ENCODE measurements at regions not wholly inside any gene's neighbourhood (a gene's known extent, or its start where the extent isn't known, plus 50 kb on each side); places are given as distances from the start of the nearest gene placed in this dataset.
A peak's percentile ranks its signal among the peaks of the same experiment; 100 is the strongest.

DNA sequence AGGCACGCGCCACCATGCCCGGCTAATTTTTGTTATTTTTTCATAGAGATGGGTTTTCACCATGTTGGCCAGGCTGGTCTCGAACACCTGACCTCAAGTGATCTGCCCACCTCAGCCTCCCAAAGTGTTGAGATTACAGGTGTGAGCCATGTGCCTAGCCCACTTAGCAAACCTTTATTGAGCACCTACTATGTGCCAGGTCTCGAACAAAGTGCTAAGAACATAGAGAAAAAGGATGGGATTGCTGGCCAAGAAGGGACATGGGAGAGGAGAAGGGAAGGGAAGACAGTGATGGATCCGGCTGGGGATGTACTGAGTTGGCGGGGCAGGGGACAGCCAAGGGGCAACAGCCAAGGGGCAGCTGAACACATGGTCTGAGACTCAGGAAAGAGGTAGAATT is 55.6 kb upstream of the RPL11 start:
- CTCF ChIA-PET (ENCODE audit: unreplicated experiment), result interaction anchor here (1.8 kb wide), 1 partner anchor 16 kb away, joined by 7 read pairs; no protein-coding TSS in a partner anchor
- Histone ChIP-seq H4K20me1 (ENCODE audit: insufficient read depth, low read length) (no peaks in the 10 kb centered on the region), H2AFZ (ENCODE audit: low read length) (no peak overlapping the region), H3K4me3 (ENCODE audit: low read depth, low read length, poor library complexity, severe bottlenecking) (no peak overlapping the region), H3K36me3 (ENCODE audit: insufficient read depth, low read length) (peaks cover 11% of the 10 kb centered on the region), H3K4me1 (ENCODE audit: insufficient read depth, low read length, poor library complexity, severe bottlenecking) (peaks cover 92% of the 10 kb centered on the region), H3K9me2 (ENCODE audit: insufficient read depth, low read length) (no peaks in the 10 kb centered on the region), H3K4me2 (ENCODE audit: low read length) (no peak overlapping the region), H3K27ac (ENCODE audit: low read depth, low read length, poor library complexity, severe bottlenecking) (peak overlapping the region; percentile 85), H3K9me3 (ENCODE audit: low read length) (no peaks in the 10 kb centered on the region), H3K79me2 (ENCODE audit: insufficient read depth, low read depth, low read length) (peaks cover 6% of the 10 kb centered on the region; the same call in 1 of the 2 replicates)
- POLR2A ChIA-PET, result interaction anchor here (1.9 to 3.4 kb wide), 5 partner anchors 16 to 91 kb away, joined by 10 to 21 read pairs (median 15); no protein-coding TSS in a partner anchor
- no TSS peak for BruUV-seq (replicated peaks)
- TF ChIP-seq, protein P1, sequence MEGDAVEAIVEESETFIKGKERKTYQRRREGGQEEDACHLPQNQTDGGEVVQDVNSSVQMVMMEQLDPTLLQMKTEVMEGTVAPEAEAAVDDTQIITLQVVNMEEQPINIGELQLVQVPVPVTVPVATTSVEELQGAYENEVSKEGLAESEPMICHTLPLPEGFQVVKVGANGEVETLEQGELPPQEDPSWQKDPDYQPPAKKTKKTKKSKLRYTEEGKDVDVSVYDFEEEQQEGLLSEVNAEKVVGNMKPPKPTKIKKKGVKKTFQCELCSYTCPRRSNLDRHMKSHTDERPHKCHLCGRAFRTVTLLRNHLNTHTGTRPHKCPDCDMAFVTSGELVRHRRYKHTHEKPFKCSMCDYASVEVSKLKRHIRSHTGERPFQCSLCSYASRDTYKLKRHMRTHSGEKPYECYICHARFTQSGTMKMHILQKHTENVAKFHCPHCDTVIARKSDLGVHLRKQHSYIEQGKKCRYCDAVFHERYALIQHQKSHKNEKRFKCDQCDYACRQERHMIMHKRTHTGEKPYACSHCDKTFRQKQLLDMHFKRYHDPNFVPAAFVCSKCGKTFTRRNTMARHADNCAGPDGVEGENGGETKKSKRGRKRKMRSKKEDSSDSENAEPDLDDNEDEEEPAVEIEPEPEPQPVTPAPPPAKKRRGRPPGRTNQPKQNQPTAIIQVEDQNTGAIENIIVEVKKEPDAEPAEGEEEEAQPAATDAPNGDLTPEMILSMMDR (conservative IDR thresholded peaks at IDR 0.05; ENCODE audit: low read length), result no peak
- no peak for TF ChIP-seq EZH2phosphoT487 (IDR thresholded peaks at IDR 0.05; ENCODE audit: borderline replicate concordance, low read depth, low read length)
- intact Hi-C loops (cut with micrococcal nuclease; ENCODE audit: unreplicated experiment), result no loop called here
- DNase-seq (ENCODE audit: low spot score), result no peak

DNA sequence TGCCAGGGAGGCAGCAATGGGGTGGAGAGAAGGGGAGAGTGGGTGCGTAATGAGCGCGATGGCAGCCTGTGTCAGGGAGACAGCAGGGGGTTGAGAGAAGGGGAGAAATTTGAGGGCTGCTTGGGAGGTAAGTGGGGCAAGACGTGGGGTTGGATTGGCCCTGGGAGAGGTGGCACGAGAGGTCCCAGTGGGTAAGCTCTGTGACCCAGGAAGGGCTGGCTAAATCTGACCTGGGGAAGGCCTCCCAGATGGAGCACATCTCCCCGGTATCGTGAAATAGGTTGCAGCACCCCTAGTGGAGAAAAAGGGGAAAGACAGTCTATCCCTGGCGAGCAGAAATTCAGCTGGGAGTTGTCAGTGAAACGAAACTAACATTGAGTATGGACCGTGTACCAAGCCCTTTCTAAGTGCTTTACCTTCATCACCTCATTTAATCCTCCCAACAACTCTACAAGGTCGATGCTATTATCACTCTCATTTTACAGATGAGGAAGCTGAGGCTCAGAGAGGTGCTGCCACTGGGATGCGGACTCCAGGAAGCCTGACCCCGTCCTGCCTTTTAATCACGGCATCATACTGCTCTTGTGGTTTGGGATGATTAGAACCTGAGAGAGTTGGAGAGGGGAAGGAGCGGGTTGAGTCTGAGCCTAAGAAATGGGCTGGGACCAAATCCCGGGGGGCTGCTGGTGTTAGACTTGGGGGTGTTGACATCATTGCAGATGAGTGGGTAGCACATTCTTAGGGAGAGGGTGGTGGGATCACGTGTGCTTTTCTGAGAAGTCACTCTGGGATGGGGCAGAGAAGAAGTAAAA is 56.6 kb upstream of the RPL11 start:
- DNase-seq (ENCODE audit: low spot score), result peak; percentile 82
- Histone ChIP-seq H3K9me2 (ENCODE audit: insufficient read depth, low read length) (no peaks in the 10 kb centered on the region), H3K9me3 (ENCODE audit: low read length) (no peaks in the 10 kb centered on the region), H3K79me2 (ENCODE audit: insufficient read depth, low read depth, low read length) (peaks cover 13% of the 10 kb centered on the region; the same call in 1 of the 2 replicates), H3K4me3 (ENCODE audit: low read depth, low read length, poor library complexity, severe bottlenecking) (peak overlapping the region; percentile 52), H3K4me2 (ENCODE audit: low read length) (peak overlapping the region; percentile 83), H2AFZ (ENCODE audit: low read length) (peak overlapping the region; percentile 3; the same call in 1 of the 2 replicates), H3K36me3 (ENCODE audit: insufficient read depth, low read length) (peaks cover 8% of the 10 kb centered on the region; the same call in 1 of the 2 replicates), H3K4me1 (ENCODE audit: insufficient read depth, low read length, poor library complexity, severe bottlenecking) (peaks cover 92% of the 10 kb centered on the region), H4K20me1 (ENCODE audit: insufficient read depth, low read length) (no peaks in the 10 kb centered on the region), H3K27ac (ENCODE audit: low read depth, low read length, poor library complexity, severe bottlenecking) (peak overlapping the region; percentile 85)
- TF ChIP-seq EZH2phosphoT487 (IDR thresholded peaks at IDR 0.05; ENCODE audit: borderline replicate concordance, low read depth, low read length), result no peak
- TF ChIP-seq, protein P1 (conservative IDR thresholded peaks at IDR 0.05; ENCODE audit: low read length), result peak; percentile 93
- BruUV-seq (replicated peaks), result no TSS peak
- ChIA-PET CTCF (ENCODE audit: unreplicated experiment) (interaction anchor here (0.6 to 1.3 kb wide), 10 partner anchors 14 to 90 kb away, joined by 3 to 8 read pairs (median 4); no protein-coding TSS in a partner anchor), POLR2A (interaction anchor here (0.6 to 2.3 kb wide), 17 partner anchors 14 to 106 kb away, joined by 3 to 21 read pairs (median 4); partner anchors contain the start of gene ID3)
- intact Hi-C loops (cut with micrococcal nuclease; ENCODE audit: unreplicated experiment), result loop anchor here (2.0 kb wide), 2 partner anchors 42 to 80 kb away; no protein-coding TSS in a partner anchor

Measured in OCI-LY7 (cell line).